Left ventricle myocardium superior (tissue), 1 donor: ENCODE measurements at regions not wholly inside any gene's neighbourhood (a gene's known extent, or its start where the extent isn't known, plus 50 kb on each side); places are given as distances from the start of the nearest gene placed in this dataset.

Experiments
- ATAC-seq: fragments of 200-7000 bp; cut with Tn5 transposase; one replicate; pipeline ENCODE4 v1.9.1; 2020; ENCODE audit warnings: mild to moderate bottlenecking, moderate library complexity
- DNase-seq: peaks from one replicate; pipeline ENCODE4 v3.0.0-alpha.2; 2020
- intact Hi-C: fragments of 100-400 bp; cut with micrococcal nuclease; formaldehyde crosslinking; loops from one replicate; pipeline ENCODE4 v1.11.0; 2022
- donor health status: DM: no; HTN: yes; CAD: no; lungs with severe emphysema.

- intact Hi-C loops, result no loop called here
- no peak for ATAC-seq
- DNase-seq, result no peak
These were observed 92.3 kb upstream of the POU2AF2 start for GRCh38 chr11:111153194-111153593.

- ATAC-seq (peak; percentile 32), DNase-seq (no peak)
- intact Hi-C loops, result no loop called here
These were observed 96.6 kb upstream of the POU2AF2 start for GRCh38 chr11:111148953-111149352.

GRCh38 chr11:111148121-111148520, 97.4 kb upstream of the POU2AF2 start:
- intact Hi-C loops, result no loop called here
- DNase-seq (no peak), ATAC-seq (no peak)

DNA sequence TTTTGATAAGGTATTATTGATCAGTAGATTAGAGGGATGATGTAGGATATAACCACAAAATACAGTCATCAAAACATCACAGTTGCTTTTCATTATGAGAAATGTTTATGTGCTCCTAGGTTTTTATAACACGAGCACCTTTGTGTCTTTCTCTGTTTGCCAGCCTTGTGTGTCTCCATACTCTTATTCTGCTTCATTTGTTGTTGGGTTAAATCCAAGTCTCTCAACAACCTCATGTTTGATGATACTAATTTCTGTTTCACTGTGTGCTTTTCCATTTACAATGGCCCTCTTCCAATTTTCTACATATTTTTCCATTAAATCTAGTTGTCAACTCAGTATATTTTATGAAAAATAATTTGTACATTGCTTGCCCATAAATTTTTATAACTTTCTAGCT, 107.7 kb upstream of the POU2AF2 start:
- ATAC-seq (no peak), DNase-seq (no peak)
- intact Hi-C loops, result no loop called here

DNA sequence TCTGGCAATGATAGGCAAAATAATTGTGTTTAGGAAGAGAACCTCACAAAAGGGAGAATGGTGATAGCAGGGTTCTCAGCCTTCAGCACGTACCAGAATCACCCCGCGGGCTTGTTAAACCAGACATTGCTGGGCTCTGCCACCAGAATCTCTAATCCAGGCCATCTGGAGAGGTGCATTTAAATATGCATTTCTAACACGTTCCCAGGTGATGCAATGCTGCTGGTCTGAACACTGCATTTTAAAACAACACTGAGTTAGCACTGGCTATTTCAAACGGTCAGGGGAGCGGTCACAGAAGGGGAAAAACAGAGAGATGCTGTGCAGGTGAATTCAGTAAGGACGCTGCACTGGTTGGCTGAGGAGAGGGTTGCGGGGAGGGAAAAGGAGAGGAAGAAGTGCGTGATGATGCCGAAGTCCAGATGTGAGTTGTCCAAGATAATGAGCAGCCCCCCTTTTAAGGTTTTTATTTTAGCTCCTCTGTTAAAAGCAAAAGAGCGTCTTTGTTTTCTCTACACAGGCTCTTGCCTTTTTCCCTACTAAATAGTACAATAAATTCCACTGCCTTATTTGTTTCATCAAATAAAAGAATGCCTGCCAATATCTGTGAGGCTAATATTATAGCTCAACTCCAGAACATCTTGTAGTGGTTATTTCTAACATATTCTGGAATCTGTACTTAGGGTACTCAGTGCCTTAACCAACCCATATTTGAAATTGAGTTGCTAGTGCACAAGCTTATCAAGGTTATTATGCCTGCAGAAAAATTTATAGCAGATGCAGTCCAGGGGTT, 109.6 kb upstream of the POU2AF2 start:
- ATAC-seq (no peak), DNase-seq (no peak)
- intact Hi-C loops, result no loop called here

- ATAC-seq, result no peak
- intact Hi-C loops, result no loop called here
- no peak for DNase-seq
These were observed 110.4 kb upstream of the POU2AF2 start for GRCh38 chr11:111135101-111135500.

DNA sequence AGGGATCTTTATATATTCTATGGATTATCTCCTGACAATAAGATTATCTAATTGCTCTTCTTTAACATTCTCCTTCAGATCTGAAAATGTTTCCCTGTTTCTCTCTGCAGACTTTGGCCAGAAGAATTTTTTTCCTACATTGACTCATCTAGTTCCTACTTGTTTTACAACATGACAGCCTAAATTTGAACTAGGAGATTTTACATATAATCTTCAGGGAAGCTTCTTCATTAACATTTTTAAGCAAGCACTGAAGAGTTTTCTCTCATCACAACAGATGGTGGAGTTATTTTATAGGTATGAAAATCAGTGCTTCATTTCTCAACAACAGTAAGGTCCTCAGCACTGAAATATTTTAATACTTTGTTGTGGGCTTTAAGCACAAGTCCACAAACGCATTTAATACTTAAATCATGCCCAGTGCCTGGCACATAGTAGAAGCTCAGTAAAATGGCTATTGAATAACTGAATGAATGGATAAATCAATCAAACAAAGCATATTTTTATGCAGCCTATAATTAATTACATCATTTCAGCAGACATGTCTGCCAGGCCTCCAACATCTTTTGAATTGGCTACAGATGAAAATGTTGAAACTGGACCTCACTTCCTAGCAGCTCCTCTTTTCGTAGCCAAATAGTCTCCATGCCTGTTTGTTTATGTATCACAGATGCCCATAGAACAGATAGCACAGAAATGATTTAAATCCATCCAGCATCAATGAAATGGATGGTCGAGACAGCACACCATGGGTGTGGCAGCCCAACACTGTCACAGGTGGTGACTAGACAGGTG, 117.3 kb upstream of the POU2AF2 start:
- ATAC-seq (no peak), DNase-seq (no peak)
- intact Hi-C loops, result no loop called here

- ATAC-seq, result no peak
- intact Hi-C loops, result no loop called here
- DNase-seq, result no peak
These were observed 120.8 kb upstream of the POU2AF2 start for GRCh38 chr11:111124724-111125123.

DNA sequence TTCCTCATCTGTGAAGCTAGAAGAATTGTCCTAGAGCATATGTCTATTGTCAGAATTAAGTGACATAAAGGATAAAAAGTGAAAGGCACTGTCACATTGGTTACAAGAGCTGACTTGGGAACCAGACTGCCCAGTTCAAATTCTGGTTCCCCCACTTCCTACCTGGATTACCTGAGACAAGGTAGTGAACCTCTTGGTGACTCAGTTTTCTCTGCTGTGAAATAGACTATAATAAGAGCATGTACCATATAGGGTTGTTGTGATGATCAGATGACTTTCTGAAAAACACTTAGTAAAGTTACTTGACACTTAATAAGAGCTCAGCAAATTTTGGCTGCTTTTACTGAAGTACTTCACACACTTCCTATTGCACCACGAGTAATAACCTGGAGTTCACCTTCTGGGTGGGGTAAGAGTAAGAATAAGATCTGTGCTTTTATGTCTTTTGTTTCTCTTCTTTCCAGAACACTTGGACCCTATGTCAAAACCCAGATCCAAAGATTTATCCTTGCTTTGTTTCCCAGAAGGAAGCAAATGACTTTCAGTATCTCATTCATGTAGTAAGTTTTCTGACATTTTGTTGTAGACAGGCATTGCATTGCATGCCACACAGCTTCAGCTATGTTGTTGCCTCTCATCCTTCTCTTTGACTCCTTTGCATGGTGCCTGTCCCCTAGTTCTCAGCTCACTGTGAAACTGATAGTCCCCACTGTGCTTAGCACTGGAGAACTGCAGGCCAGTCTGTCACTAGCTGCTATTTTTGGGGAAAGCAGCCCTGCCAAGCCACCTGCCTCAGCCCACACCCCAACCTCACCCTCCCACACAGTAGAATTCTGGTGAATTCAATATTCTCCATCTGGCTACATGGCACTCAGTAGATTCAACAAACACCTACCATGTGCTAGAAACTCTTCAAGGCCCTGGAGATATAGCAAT, 121.8 kb upstream of the POU2AF2 start:
- intact Hi-C loops, result no loop called here
- peak; percentile 43 for ATAC-seq
- DNase-seq, result no peak

DNA sequence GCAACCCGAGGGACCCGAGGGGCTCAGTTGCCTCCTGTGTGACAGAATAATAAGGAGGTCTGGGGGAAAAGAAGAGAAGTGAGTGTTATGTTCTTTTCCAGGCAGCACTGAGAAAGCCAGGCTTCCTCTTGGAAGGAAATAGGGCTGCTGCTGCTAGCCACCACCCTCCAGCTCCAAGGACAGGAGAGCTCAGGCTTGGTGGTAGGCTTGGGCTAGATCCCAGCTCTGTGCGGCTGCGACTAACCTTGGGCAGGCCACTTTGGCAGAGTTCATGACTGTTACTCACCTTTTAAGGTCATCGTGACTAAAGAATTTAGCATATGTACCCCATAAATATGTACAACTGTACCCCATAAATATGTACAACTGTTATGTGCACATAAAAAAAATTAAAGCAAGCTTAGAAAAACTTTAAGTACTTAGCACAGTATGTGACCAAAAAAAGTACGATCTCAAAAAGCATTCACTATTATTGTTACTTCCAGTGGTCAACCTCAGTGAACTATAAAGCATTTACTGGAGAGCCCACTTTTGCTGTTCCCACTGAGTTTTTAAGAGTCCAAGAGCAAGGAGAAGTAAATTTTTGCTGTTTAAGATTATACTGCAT, 124.7 kb upstream of the POU2AF2 start:
- intact Hi-C loops, result no loop called here
- no peak for ATAC-seq
- no peak for DNase-seq

- DNase-seq, result peak; percentile 23
- ATAC-seq, result no peak
- intact Hi-C loops, result no loop called here
These were observed 125.4 kb upstream of the POU2AF2 start for GRCh38 chr11:111120161-111120560.

DNA sequence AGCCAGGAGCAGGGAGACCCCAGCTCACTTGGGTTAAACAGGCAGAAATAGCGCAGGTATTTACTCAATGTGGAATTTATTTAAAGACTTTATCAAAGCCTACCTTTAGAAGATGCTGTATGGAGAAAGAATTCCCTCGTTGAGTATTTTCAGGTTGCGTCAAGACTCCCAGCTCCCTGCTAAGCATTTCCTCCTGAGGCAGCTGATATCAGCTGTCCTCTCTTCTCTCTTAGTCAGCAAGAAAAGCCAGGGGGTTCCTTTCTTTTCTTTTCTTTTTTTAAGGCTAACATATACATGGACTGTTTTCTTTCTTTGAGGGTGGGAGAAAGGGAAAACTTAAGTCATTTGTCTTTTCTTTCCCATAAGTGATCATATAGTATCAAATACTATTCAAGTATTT, 125.8 kb upstream of the POU2AF2 start:
- DNase-seq, result no peak
- intact Hi-C loops, result no loop called here
- no peak for ATAC-seq

DNA sequence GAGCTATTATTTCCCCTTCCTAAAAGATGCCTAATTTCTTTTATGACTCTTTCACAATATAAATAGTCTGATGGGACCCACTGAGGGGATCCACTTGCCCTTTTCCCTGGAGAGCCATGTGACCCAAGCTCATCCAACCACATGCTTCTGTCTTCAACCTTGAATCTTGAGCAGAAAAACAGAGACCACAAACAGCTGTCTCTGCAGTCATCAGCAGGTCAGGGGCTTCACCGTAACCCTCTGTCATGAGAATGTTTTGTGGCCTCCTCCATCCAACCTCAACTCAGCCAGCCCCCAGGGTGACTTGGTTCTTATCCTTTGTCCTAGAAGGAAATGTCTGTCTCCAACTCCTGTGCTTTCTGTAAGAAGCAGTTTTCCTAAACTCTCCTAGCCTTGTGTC, 129.6 kb upstream of the POU2AF2 start:
- intact Hi-C loops, result no loop called here
- DNase-seq (no peak), ATAC-seq (no peak)

DNA sequence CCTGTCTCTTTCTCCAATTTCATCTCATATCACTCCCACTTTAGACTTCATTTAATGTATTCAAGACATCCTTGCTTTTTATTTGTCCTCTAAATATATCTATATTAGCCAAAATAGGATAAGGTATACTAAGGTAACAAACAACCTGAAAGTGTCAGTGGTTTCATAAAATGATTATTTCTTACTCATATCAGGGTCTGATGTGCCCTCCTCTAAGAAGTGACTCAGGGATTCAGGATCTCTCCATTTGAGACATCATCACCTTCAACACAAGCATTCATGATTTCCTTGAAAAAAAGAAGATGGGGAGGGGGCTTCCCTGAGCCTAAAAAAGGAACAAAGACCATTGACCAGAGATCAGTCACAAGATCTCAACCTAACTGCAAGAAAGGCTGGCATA, 131.4 kb upstream of the POU2AF2 start:
- DNase-seq, result no peak
- intact Hi-C loops, result no loop called here
- no peak for ATAC-seq

DNA sequence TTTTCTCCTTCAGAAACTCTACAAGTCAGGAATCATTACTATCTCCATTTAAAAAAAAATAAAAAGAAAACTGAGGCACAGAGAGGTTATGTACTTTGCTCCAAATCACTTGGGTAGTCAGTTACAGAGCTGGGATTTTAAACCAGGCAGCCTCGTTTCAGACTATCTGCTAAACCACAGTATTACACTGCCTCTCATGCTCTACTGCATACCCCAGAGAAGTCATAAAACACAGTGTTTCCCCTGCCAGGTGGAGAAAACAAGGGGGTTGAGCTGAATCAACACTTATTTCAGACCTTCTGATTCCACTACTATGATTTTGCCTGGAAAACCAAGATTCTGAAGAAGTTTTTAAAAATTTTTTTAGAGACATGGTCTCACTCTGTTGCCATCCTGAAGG, 132.9 kb upstream of the POU2AF2 start:
- ATAC-seq, result no peak

GRCh38 chr11:111107501-111107900, 138.0 kb upstream of the POU2AF2 start:
- intact Hi-C loops, result no loop called here
- ATAC-seq, result no peak
- DNase-seq, result no peak

More for the DNA sequence above, 132.9 kb upstream of the POU2AF2 start:
- intact Hi-C loops, result no loop called here
- DNase-seq, result no peak

DNA sequence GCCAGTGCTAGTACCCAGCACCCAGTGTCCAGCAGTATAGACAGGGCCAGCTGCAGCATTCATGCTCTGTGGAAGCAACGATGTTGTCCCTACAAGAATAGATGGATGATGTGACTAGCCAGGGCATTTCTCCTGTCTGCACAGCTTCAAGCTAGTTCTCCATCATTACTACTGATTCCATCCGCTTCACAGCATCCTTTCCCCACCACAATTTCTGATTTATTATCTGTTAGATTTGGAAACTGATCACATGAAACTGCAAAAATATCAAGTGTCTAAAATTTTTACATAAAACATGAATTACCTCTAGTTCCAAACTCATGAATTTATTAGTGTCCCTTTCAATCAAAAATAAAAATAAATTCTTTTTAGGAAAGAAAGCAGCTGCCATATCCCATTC, 138.9 kb upstream of the POU2AF2 start:
- DNase-seq (no peak), ATAC-seq (no peak)
- intact Hi-C loops, result no loop called here

DNA sequence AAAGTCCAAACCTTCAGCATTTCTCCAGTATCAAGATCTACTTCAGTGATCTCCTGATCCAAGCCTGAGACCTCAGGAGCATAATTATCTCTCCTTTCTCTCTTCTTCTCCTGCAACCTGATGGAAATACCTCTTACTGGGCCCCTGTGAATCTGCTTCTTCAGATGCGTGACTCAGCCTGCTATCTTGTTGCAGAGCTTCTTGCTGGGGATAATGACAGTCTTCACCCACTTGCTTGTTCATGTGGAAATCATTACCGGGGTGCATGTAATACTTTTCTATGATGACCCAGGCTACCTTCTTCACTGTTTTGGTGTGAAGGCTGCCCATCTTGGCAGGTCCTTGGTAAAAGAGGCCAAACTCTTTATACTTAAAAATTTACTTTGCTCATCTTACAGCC, 140.0 kb upstream of the POU2AF2 start:
- intact Hi-C loops, result no loop called here
- no peak for ATAC-seq
- DNase-seq, result no peak

- ATAC-seq (no peak), DNase-seq (no peak)
- intact Hi-C loops, result no loop called here
These were observed 141.3 kb upstream of the POU2AF2 start for GRCh38 chr11:111104185-111104584.
